Ureter (tissue), 1 donor: ENCODE measurements at regions not wholly inside any gene's neighbourhood (a gene's known extent, or its start where the extent isn't known, plus 50 kb on each side); places are given as distances from the start of the nearest gene placed in this dataset.

ENCODE experiments used
- DNase-seq: peaks from one replicate; pipeline ENCODE4 v3.0.0-alpha.2; 2020; ENCODE audit warnings: low spot score
- donor health status: DM: yes; HTN: yes; CAD: no.

DNA sequence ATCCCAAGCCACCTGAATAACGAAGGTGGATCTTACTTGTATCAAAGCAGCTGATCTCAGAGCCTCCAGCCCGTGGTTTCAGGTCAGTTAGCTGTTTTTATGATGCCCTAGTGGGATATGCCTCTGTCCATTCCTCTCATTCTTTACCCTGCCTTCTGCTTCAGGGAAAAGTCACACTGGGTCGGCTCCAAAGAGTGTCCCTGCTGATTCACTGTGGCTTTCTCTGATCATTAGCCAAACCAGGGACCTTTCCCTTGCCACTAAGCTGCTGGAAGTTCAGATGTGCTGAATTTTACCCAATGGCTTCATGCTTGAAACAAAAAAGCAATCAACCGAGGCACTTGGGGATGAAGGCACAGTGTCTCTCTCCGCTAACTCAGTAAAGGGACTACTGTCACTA is 170.2 kb upstream of the SALL1 start:
- no peak for DNase-seq

DNA sequence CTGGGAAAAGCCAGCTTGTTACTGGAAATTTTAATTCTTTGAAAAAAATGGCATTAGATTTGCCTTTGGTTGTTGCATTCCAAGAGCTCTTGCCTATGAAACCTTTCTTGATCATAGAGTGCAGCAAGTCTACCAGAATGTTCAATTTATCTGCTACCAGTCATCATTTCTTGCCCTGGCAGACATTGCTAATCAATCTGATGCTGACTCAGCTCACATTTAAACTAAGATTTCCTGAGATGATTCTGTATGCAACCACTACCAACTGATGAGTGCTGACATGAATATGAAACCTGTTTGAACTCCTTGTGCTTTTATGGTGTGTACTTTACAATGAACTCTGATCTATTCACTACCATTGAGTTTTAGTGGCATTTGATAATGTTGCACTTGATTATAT is 166.5 kb upstream of the SALL1 start:
- DNase-seq: no peak

DNA sequence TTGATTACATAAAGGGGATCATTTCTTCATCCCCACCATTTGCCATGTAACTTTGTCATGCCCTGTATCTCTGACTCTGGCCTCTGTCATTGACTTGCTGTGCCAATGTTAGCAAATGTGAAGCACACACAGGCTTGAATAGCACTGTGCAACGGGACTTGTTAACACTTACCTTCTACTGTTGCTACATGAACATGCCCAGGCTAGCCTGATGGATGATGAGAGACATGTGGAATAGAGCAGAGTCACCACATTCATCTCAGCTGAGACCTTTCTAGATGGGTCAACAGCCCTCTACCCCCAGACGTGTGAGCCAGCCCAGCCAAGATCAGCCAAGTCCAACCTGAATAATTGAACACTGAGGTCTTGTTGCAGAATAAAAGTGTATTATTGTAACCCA is 162.1 kb upstream of the SALL1 start:
- no peak for DNase-seq

DNA sequence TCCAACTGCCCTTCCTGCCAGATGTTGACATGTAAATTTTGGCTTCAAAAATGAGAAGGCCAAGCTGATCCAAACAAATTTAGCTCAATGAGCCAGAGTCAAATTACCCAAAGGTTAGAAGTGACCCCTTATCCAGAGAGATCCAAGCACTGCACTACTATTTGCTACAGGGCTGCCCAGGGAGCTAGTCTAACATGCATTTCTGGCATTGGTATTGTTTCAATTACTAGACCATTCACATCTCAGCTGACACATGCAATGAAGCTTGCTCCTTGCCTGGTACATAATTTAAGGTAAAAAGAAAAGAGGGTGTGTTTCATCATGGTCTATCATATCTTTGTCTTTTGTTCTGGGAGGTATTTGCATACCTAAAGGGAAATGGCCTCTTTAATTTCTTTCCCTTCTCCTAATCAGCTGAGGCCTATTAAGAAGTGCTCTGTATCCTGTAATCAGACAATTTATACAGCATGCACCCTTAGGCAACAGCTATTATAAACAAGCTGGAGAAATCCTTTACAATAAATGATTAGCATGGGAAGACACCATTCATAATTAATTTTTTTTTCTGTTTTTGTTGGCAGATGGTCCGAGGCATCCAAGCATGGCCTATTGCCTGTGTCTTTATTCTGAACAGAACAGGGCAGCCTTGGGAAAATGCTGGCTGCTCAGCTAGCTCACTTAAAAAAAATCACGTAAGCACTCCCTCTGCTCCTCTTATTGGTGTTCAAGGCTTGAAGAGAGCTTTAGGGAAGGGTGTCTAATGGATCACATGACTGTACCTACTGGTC is 161.5 kb upstream of the SALL1 start:
- no peak for DNase-seq

DNA sequence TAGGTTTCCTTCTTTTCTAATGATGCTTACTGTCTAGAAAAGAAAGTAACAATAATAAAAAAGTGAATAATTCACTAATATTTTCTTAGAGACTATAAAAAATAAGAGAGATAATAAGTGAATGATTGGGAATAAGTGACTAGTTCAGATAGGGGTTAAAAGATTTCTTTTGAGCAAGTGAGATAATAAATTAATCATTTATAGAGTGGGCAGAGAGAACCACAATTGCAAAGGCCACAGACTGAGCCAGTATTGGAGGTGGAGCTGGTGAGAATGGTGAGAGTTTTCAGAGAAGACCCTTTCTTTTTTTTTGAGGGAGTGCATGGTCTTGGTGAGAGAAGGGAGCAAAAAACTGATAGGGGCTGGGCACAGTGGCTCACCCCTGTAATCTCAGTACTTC is 159.1 kb upstream of the SALL1 start:
- DNase-seq: no peak

DNA sequence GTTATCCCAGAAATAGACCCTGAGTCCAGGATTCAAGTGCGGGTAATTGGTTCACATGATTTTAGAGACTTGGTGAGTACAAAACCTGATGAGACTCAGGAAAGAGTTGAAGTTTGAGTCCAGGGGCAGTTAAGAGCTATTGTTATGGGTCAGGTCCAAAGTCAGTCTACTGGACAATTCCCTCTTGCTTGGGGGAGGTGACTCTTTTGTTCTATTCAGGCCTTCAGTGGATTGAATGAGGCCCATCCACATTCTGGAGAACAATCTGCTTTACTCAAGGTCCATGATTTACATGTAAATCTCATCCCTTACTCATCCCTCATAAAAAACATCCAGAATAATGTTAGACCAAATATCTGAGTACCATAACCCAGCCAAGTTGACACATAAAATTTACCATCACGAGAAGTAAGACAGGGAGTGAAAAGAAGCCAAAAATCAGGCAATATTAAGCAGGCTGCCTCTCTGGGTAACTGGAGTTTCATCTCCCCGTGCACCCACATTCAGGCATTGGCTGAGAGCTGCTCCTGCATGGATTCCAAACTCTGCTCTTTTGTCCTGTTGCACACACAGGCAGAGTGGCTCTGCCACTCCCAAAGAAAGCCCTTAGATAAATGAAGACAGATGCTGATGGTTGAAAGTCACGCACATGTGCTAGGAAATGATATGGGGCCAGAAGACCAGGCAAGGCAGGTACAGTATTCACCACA is 156.0 kb upstream of the SALL1 start:
- no peak for DNase-seq

DNA sequence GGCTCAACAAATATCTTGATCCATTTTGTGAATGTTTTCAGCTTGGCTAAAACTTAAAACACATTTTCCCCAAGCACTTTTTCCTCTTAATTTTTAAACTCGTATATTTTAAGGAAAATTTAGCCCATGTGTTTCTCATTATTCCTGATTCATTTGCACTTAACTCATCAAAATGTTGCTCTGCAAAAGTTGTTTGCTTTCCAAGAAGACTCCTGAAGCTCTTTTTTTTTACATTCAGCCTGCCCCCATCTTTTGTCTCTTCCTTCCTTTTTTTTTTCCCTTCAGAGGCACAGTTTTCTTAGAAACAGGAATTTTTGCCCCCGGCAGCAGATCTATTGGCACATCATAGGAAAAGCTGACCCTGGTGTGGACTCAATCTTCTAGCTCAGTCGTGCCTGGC is 155.0 kb upstream of the SALL1 start:
- DNase-seq: no peak

DNA sequence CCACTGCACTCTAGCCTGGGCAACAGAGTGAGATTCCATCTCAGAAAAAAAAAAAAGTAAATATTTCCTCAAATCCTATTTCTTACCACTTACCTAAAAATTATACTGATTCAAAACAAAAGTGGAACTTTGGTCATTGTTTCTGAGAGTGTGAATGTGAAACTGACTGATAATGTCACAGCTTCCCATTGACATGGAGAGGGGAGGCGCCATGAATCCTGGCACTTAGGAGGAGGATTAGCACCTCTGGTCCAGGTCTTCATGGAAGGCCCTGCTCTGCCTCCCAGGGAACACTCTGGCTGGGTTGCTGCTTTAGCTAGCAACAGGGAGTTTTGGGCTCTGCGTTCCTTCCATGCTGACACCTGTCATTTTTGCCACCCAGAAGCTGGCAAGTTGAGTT is 154.3 kb upstream of the SALL1 start:
- no peak for DNase-seq

DNA sequence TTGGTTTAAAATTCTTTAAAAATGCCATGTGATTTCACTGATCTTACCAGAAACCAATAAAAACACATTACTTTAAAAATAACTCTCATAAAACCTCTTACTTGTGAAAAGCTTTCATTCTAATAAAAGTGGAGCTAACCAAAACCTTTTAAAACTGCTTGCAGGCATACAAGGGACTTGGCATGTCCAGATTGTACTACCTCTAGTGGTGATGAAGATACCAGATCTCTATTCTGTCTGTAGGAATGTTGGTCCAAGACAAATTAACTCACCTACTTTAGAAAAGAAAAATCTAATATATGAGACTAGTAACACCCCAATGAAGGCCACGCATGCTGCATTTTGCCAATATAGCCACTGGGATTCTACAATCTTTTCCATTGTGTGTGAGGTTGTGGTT is 151.0 kb upstream of the SALL1 start:
- no peak for DNase-seq

DNA sequence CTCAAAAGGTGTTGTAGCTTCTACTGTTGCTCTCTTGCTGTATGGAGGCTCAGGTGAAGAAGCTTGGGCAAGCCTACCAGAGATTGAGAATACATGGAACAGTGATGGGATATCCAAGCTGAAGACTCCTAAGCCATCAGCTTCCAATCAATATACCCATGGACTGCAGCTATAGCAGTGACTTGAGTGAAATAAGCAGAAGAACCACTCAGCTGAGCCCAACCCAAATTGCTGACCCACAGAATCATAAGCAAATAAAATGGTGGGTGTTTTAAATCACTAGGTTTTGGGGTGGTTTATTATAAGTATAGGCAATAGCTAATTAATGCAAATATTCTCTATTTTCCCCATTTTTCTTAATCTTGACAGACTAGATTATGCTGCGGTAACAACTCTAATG is 147.7 kb upstream of the SALL1 start:
- no peak for DNase-seq

DNA sequence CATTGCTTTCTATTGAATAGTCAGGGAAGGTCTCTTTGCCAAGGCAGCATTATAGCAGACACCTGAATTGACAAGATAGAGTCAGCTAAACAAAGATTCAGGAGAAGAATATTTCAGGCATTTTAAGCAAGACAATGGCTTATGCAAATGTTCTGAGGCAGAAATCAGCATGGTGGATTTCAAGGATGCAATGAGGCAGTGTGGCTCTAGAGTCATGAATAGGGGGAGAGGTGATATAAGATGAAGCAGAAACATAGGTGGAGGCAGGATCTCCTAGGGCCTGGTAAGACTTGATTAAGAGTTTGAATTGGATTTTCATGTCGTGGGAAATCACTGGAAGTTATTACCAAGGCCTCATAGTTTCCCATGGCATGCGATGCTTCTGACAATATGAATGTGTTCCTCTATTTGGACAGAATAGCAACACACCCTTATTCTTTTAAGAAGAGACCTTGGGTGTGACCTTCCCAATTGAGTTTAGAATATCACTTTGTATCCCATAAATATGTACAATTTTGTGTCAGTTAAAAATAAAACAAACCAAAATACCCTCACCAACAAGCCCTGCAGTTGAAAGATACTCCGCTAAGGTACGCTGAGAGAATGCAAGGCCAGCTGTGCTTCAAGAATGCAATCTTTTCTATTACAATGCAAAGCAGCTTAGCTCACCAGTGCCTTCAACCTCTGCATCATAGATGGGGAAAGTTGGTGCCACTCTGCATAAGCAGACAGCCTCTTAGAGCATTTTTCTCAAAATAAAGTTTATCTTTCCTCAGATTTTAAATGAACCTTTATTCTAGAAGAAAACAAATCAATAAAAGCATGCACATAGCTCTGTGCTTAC is 139.6 kb upstream of the SALL1 start:
- no peak for DNase-seq

DNA sequence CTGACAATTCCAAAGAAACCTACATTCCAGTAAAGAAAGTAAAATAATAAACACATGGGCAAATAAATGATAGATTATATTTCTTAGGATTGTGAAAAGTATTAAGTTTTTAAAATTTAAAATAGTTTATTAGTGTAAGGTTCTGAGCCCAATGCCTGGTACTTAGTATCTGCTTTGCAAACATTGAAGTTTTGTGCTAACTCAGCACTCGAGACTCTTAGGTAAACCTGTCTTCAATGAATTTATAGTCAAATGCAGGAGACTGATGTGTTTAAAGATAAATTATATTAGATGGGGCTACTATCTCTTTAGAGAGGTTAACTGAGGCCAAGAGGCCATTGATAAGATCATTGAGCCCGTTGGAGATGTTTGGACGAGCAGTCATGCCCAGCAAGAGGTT is 138.3 kb upstream of the SALL1 start:
- no peak for DNase-seq

DNA sequence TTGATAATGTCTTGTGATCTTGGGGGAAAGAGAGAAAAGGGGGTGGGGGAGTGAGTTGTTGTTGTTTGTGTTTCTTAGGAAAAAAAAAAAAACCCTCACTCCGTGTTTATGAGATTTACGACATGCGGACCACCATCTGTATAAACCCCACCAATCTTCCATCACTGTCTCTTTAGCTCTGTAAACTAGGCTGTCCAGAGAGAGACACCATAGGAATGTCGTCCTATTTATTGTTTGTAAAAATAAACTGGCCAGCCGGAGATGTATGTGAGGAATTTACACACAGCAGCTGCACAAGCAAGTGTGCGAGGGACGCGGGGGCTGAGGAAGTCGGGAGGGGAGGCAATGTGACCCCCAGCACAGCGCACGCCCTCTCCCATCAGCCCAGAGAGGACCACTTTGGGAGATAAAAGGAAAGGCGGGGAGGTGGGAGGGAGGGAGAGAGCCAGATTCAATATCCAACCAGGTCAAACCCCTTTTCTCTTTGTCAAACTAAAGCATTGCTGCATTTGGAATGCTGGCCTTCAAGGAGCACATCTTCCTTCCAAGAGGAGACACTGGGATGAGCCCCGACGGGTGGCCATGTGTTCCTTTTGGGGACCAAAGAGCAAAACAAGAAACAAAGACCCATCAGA is 136.2 kb upstream of the SALL1 start:
- DNase-seq: no peak

DNA sequence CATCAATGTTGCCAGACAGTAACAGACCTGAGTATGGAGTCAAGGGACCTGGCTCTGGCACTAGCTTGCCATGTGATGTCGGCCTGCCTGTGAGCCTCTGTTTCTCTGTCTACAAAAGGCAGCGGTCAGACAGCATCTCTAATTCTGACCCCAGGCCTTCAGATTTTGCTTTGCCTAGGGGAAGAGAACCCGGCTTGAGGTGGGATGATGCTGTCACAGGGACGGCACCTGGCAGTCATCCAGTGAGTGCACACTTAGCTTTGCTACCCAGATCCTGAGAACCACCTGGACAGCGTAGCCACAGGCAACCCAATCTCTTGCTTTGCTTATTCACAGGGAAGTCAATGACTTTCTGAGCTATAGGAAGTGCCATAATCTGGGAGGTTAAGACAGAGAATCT is 135.2 kb upstream of the SALL1 start:
- DNase-seq: no peak

DNA sequence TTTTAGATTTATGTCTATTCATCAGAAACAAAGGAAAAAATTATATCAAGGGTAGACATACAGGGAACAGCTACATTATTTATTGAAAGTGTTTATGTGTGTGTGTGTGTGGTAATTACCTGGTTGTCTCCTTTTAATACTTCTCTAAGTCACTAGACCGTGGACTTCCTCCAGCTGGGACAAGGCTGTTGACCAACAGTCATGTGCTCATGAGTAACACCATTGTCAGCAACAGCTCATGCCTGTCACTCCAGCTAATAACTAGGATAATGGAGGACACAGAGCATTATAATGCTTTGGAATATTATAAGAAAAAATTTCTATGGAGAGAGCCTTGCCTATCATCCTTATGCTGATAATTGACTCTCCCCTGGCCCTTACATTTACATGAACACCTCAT is 125.3 kb upstream of the SALL1 start:
- no peak for DNase-seq

DNA sequence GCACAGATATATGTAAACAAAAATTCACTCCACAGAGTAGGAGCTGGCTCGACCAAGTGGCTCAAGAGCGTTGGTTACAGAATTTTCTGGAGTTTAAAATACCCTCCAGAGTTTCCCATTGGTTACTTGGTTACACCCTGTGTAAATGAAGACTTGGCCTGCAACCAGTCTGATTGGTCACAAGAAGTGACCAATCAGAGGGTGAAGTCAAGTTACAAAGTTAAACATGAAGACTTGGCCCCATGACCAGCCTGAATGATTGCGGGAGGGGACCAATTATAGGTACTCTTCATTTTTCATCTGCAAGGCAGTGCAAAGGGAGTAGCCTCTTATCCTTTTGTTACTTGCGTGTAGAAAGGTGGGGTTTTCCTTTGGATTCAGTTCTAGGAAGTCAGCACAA is 121.3 kb upstream of the SALL1 start:
- no peak for DNase-seq

DNA sequence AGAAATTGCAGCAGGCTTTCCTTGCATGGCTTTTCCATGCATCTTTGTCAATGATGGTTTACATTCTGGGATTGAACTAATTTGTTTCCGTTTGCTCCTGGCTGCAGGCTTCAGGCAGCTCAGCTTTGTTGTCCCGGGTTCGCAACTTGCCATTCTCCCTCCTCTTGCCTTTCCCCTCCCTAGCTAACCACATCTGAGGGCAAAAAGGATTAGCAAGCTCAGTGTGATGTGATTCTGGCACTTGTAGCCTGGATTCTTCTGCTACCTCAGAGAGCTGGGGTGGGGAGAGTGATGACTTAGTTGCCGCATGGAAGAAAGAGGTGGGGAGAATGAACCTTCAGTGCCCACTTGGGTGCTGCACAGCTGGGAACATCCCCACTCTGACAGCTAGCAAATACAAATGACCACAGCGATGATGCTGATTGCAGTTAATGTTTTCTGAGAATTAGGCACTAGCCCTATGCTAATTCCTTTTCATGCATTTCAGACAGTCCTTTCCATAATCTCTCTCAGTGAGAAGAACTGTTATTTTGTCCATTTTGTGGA is 120.2 kb upstream of the SALL1 start:
- no peak for DNase-seq

DNA sequence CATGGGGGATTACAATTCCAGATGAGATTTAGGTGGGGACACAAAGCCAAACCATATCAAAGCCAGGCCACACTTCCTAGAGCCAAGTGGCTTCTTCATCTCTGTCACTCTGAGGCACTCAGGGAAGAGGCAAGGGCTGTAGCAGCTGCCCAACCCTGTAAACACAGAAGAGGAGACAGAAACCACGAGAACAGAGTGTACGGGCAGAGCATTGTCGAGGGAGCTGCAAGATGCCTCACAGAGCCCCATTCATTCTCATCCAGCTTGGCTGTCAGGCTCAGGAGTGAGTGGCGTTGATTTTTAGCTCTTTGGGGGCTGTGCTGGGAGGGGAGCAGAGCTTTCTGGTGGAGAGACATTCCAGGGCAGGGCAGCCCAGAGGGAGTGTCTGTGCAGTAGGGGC is 117.2 kb upstream of the SALL1 start:
- no peak for DNase-seq

DNA sequence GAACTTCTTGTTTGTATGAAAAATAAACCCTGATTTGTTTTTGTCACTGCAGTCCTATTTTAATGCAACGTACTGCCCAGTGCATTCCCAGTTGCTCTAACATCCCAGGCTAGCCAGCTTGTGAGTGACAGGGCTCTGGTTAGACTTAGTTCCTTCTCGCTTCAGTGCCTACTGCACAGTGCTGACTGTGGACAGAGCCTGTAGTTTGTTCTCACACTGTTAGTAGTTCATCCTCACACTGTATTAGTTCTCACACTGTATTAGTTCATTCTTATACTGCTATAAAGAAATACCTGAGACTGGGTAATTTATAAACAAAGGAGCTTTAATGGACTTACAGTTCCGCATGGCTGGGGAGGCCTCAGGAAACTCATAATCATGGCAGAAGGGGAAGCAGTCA is 116.6 kb upstream of the SALL1 start:
- DNase-seq: no peak

DNA sequence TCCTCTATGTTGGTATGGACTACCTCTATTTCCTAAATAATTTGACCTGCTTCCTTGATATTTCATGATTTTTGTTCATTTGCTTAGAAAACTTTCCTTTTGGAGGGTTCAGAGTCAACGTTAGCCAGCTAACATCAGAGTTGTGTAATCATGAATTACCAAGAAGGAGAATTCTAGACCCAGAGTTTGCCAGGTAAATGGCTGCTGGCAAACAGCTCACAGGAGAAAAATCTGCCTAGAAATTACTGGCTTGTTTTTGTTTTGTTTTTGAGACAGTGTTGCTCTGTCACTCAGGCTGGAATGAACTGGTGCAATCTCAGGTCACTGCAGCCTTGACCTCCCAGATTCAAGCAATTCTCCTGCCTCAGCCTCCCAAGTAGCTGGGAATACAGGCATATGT is 111.4 kb upstream of the SALL1 start:
- DNase-seq: no peak

DNA sequence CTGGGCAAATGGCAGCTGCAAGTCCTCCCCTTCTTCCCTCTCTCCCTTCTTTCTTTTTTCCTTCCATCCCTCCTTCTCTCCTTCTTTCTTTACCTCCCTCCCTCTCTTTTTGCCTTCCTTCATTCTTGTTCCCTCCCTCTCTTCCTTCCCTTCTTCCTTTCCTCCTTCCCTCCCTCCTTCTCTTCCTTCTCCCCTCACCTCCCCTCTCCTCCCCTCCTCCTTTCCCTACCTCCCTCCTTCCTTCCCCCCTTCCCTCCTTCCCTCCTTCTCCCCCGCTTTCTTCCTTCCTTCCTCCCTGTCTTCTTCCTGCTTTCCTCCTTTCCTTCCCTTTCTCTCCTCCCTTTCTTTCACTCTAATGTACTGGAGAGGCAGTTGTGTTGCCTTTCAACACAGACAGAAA is 110.8 kb upstream of the SALL1 start:
- DNase-seq: no peak

DNA sequence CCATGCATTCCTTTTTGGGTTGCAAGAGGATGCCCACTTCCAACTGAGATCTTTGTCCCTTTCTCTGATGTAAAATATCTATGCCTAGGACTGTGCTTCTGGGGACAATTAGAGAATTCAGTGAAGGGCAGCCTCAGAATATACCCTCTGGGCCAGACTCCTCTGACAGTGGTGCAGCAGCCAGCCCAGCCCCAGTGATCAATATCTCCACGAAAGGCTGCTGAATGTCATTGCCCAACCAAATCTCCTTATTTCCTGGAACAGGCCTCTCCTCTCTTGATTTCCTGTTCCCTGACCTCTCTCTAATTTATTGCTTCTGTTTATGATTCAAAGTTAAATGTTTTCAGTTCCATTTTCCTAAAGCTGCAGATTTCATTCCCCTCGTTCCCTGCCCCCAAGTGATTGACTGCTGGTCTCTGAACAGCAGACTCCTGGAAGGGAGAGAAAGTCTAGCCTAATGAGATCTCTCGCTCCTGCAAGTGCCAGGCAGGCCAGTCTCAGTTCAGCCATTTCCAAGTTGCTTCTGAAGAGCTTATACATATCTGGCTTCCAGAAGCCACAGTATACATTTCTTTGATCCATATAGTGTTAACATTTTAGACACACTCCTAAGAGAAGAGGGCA is 104.4 kb upstream of the SALL1 start:
- DNase-seq: no peak
